Caco-2 (cell line): ENCODE measurements at regions not wholly inside any gene's neighbourhood (a gene's known extent, or its start where the extent isn't known, plus 50 kb on each side); places are given as distances from the start of the nearest gene placed in this dataset.

Experiments
- BruUV-seq: library from RNA; stranded (reverse); fragments of 400-500 nt; replicated peaks from 2 replicates; lab custom pipeline; 2021; lab: Mats Ljungman, UMichigan
- CTCF ChIA-PET: fragments of 300-600 bp; sonication (Branson Sonifier 250); formaldehyde crosslinking; loops from one replicate; lab custom pipeline; 2022; ENCODE audit warnings: antibody characterized with exemption; lab: Charles Lee
- POLR2A ChIA-PET: fragments of 300-600 bp; sonication (Branson Sonifier 250); formaldehyde crosslinking; loops from one replicate; lab custom pipeline; 2022; ENCODE audit warnings: antibody characterized with exemption; lab: Charles Lee
- DNase-seq, 2 experiments: peaks; one replicate each; pipeline versions ENCODE4 v3.0.0 to v3.0.0-alpha.2; 2020 to 2022
- H3K27me3 ChIP-seq: replicated peaks from 2 replicates; pipeline ENCODE4 v1.6.0; 2011; ENCODE audit warnings: low read length; ENCODE audit not compliant: control insufficient read depth, insufficient read depth
- H3K36me3 ChIP-seq: 2 replicates; pipeline ENCODE4 v1.5.1; 2011; ENCODE audit warnings: low read length; ENCODE audit not compliant: control insufficient read depth, insufficient read depth
- H3K4me1 ChIP-seq: fragments of 250-450 bp; sonication (Bioruptor Pico); 2 replicates; pipeline ENCODE4 v1.5.1; 2020; ENCODE audit warnings: mild to moderate bottlenecking
- H3K4me3 ChIP-seq: 2 replicates; pipeline ENCODE4 v1.5.1; 2011; ENCODE audit warnings: low read depth, mild to moderate bottlenecking, control low read depth, low read length
- H3K9me3 ChIP-seq: fragments of 250-450 bp; sonication (Bioruptor Pico); 2 replicates; pipeline ENCODE4 v1.5.1; 2020; ENCODE audit warnings: mild to moderate bottlenecking, moderate library complexity
- H3K27ac Mint-ChIP-seq: one replicate; pipeline ENCODE4 v1.8.0; 2022; ENCODE audit warnings: mixed read lengths; ENCODE audit not compliant: unreplicated experiment
- H3K27me3 Mint-ChIP-seq: one replicate; pipeline ENCODE4 v1.8.0; 2022; ENCODE audit warnings: mixed read lengths; ENCODE audit not compliant: insufficient read depth, unreplicated experiment
- H3K36me3 Mint-ChIP-seq: one replicate; pipeline ENCODE4 v1.8.0; 2022; ENCODE audit warnings: mild to moderate bottlenecking, mixed read lengths; ENCODE audit not compliant: insufficient read depth, unreplicated experiment
- H3K4me1 Mint-ChIP-seq: one replicate; pipeline ENCODE4 v1.8.0; 2022; ENCODE audit warnings: low read depth, mixed read lengths; ENCODE audit not compliant: unreplicated experiment
- H3K4me3 Mint-ChIP-seq: one replicate; pipeline ENCODE4 v1.8.0; 2022; ENCODE audit warnings: mild to moderate bottlenecking, moderate library complexity, mixed read lengths; ENCODE audit not compliant: unreplicated experiment
- H3K9me3 Mint-ChIP-seq: one replicate; pipeline ENCODE4 v1.8.0; 2022; ENCODE audit warnings: mixed read lengths; ENCODE audit not compliant: unreplicated experiment
- intact Hi-C: fragments of 100-400 bp; cut with micrococcal nuclease; formaldehyde crosslinking; loops from one replicate; pipeline ENCODE4 v1.10.0; 2022; ENCODE audit not compliant: unreplicated experiment
- TF ChIP-seq, protein P1 (sequence below), 2 experiments: fragments of 200-600 bp in 1 of 2; IDR thresholded peaks; 1 replicate in 1 of 2; 2 replicates in 1 of 2; pipeline versions ENCODE4 v1.5.1 to v1.8.0; 2011 to 2022; ENCODE audit warnings: antibody characterized with exemption in 1 of 2, control low read depth in 1 of 2, inconsistent platforms in 1 of 2, low read depth in 1 of 2, low read length in 1 of 2, mild to moderate bottlenecking in 1 of 2, moderate library complexity in 1 of 2; ENCODE audit not compliant: insufficient read depth in 1 of 2, severe bottlenecking in 1 of 2, unreplicated experiment in 1 of 2

DNA sequence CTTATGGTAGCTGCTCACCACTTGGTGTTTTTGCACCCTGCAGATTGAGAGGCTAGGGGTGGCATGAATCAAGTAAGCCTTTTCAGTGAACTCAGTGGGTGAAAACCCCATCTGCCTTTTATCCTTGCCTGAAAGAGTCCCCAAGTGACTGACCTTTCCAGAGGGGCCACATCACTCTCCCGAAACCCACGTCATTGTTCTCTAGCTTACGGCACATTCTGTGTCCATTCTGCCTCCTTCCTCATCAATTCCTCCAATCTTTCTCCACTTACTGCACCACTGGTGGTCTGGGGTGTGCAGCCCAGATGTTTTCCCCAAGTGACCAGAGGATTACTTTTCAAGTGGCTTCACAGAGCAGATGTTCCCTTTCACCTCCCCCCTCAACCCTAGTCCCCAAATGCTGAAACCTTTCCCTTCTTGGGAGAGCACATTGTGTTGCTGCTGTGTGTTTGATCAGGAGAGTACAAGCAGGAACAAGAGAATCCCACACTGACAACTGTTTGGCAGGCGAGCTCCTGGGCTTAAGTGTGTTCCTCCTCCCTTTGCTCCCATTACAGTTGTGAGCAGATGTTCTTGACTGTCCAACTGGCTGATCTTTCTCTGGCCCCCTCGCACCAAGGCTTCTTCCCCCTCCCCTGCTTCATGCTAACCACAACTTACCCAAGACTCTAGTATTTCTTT lies 138.0 kb upstream of the IGF1 start:
- Histone ChIP-seq H3K4me3 (no peak overlapping the region), H3K4me1 (no peaks in the 10 kb centered on the region), H3K27me3 (no peaks in the 10 kb centered on the region), H3K9me3 (no peaks in the 10 kb centered on the region), H3K36me3 (no peaks in the 10 kb centered on the region)
- Mint-ChIP-seq H3K27me3 (peaks cover 3% of the 10 kb centered on the region), H3K4me1 (no peaks in the 10 kb centered on the region), H3K27ac (no peak overlapping the region), H3K9me3 (no peaks in the 10 kb centered on the region), H3K36me3 (no peaks in the 10 kb centered on the region), H3K4me3 (no peak overlapping the region)
- no peak for DNase-seq
- POLR2A ChIA-PET, result no interaction called here
- intact Hi-C loops, result no loop called here
- TF ChIP-seq, protein P1, sequence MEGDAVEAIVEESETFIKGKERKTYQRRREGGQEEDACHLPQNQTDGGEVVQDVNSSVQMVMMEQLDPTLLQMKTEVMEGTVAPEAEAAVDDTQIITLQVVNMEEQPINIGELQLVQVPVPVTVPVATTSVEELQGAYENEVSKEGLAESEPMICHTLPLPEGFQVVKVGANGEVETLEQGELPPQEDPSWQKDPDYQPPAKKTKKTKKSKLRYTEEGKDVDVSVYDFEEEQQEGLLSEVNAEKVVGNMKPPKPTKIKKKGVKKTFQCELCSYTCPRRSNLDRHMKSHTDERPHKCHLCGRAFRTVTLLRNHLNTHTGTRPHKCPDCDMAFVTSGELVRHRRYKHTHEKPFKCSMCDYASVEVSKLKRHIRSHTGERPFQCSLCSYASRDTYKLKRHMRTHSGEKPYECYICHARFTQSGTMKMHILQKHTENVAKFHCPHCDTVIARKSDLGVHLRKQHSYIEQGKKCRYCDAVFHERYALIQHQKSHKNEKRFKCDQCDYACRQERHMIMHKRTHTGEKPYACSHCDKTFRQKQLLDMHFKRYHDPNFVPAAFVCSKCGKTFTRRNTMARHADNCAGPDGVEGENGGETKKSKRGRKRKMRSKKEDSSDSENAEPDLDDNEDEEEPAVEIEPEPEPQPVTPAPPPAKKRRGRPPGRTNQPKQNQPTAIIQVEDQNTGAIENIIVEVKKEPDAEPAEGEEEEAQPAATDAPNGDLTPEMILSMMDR (IDR thresholded peaks at IDR 0.05; ENCODE audit: insufficient read depth in 1 of 2, low read depth in 1 of 2, low read length in 1 of 2, severe bottlenecking in 1 of 2, unreplicated experiment in 1 of 2), result no peak
- no TSS peak for BruUV-seq
- CTCF ChIA-PET, result no interaction called here

DNA sequence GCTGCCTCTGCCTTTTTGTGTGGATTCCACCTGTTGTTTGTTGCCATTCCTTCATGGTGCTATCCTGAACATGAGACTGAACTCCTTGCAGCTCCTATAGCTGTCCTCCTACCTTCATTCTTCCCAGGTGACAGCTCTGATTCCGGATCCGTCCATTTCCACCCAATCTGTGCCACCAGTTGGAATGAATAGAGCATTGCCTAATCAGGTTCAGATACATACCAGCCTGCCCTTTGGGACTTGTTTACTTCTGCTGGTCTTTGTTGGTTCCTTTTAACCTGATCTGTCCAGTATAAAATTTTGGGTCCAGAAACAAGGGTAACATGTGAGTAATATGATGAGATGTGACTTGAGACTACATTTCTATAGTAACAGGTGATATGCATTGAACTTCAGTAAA lies 136.3 kb upstream of the IGF1 start:
- Histone ChIP-seq H3K9me3 (no peaks in the 10 kb centered on the region), H3K4me1 (no peaks in the 10 kb centered on the region), H3K4me3 (no peak overlapping the region), H3K27me3 (no peaks in the 10 kb centered on the region), H3K36me3 (no peaks in the 10 kb centered on the region)
- TF ChIP-seq, protein P1 (IDR thresholded peaks at IDR 0.05; ENCODE audit: insufficient read depth in 1 of 2, low read depth in 1 of 2, low read length in 1 of 2, severe bottlenecking in 1 of 2, unreplicated experiment in 1 of 2), result no peak
- Mint-ChIP-seq H3K4me3 (no peak overlapping the region), H3K27me3 (peaks cover 9% of the 10 kb centered on the region), H3K4me1 (no peaks in the 10 kb centered on the region), H3K27ac (no peak overlapping the region), H3K9me3 (no peaks in the 10 kb centered on the region), H3K36me3 (no peaks in the 10 kb centered on the region)
- ChIA-PET CTCF (no interaction called here), POLR2A (no interaction called here)
- no peak for DNase-seq
- intact Hi-C loops, result no loop called here
- BruUV-seq, result no TSS peak

DNA sequence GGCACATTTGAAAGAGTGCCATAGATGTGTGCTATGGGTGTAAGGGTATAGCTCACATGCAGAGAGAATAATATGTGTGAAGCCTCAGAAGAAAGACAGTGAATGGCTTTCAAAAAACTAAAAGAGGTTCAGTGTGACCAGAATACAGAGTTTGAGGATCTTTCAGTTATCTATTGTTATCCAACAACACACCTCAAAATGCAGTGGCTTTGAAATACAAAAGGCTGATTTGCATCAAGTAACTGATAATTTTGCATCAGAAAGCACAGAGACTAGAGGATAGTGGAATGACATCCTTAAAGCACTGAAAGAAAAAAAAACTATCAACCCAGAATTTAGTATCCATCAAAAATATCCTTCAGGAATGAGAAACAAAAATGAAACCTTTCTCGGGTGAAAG lies 131.6 kb upstream of the IGF1 start:
- no peaks in the 10 kb centered on the region for H3K36me3 ChIP-seq
- H3K9me3 Mint-ChIP-seq, result peaks cover 15% of the 10 kb centered on the region
- TF ChIP-seq, protein P1 (IDR thresholded peaks at IDR 0.05; ENCODE audit: insufficient read depth in 1 of 2, low read depth in 1 of 2, low read length in 1 of 2, severe bottlenecking in 1 of 2, unreplicated experiment in 1 of 2), result no peak
- H3K4me1 Mint-ChIP-seq, result no peaks in the 10 kb centered on the region
- no peak overlapping the region for H3K4me3 ChIP-seq
- H3K4me1 ChIP-seq, result no peaks in the 10 kb centered on the region
- no peaks in the 10 kb centered on the region; the same call in 1 of the 2 replicates for H3K9me3 ChIP-seq
- intact Hi-C loops, result no loop called here
- H3K27me3 ChIP-seq, result no peaks in the 10 kb centered on the region
- no peak for DNase-seq
- no TSS peak for BruUV-seq
- CTCF ChIA-PET, result no interaction called here
- H3K36me3 Mint-ChIP-seq, result no peaks in the 10 kb centered on the region
- H3K27ac Mint-ChIP-seq, result no peak overlapping the region
- peaks cover 16% of the 10 kb centered on the region for H3K27me3 Mint-ChIP-seq
- H3K4me3 Mint-ChIP-seq, result no peak overlapping the region
- POLR2A ChIA-PET, result no interaction called here
